ENCODE measurements at regions not wholly inside any gene's neighbourhood (a gene's known extent, or its start where the extent isn't known, plus 50 kb on each side); places are given as distances from the start of the nearest gene placed in this dataset.
"Not testable (repeated sequence)": the region's sequence is repeated elsewhere in the genome, so short reads cannot be mapped to it uniquely, and the experiment has no call there.

- Histone ChIP-seq H3K4me1 (ENCODE audit: control insufficient read depth in 2 of 2, insufficient read depth in 1 of 2, low read depth in 1 of 2, low read length in 2 of 2) (no peaks in the 10 kb centered on the region), H2BK5ac (ENCODE audit: low read length) (no peak overlapping the region), H2BK15ac (ENCODE audit: low read length) (no peak overlapping the region), H2AK5ac (ENCODE audit: low read depth, low read length) (no peak overlapping the region), H2BK120ac (ENCODE audit: low read depth, low read length) (no peak overlapping the region), H4K91ac (ENCODE audit: low read depth, low read length, poor library complexity) (no peak overlapping the region), H4K8ac (ENCODE audit: low read depth, low read length) (no peak overlapping the region), H3K4me3 (ENCODE audit: low read length in 2 of 2) (no peak overlapping the region), H3K9ac (ENCODE audit: low read depth, low read length, poor library complexity) (no peak overlapping the region), H3K4me2 (ENCODE audit: insufficient read depth, low read length, poor library complexity, severe bottlenecking) (no peak overlapping the region), H3K18ac (ENCODE audit: low read length) (no peak overlapping the region), H3K14ac (ENCODE audit: low read length) (no peak overlapping the region), H2AFZ (ENCODE audit: low read length) (no peak overlapping the region), H2BK12ac (ENCODE audit: low read length) (no peak overlapping the region), H3K27me3 (ENCODE audit: control insufficient read depth in 3 of 3, insufficient read depth in 3 of 3, low read depth in 1 of 3, low read length in 3 of 3) (no peaks in the 10 kb centered on the region), H3K27ac (replicated peaks; ENCODE audit: low read length) (no peak overlapping the region), H3K23ac (ENCODE audit: low read depth, low read length, poor library complexity) (no peak overlapping the region), H3K79me1 (ENCODE audit: low read depth, low read length) (no peaks in the 10 kb centered on the region), H3K9me3 (replicated peaks in 1 of 2; ENCODE audit: control insufficient read depth in 2 of 2, insufficient read depth in 1 of 2, low read depth in 1 of 2, low read length in 2 of 2) (no peaks in the 10 kb centered on the region), H3K36me3 (replicated peaks in 1 of 2; ENCODE audit: control insufficient read depth in 2 of 2, insufficient read depth in 2 of 2, low read length in 2 of 2) (no peaks in the 10 kb centered on the region), H3K4ac (ENCODE audit: low read length) (no peak overlapping the region)
- no peak for DNase-seq (ENCODE audit: low spot score)
Observed at GRCh38 chr5:89324990-89325389, 442.0 kb upstream of the MEF2C start.

GRCh38 chr5:89320421-89321277, 437.7 kb upstream of the MEF2C start:
- H2BK12ac ChIP-seq (ENCODE audit: low read length) = no peak overlapping the region
- no peak overlapping the region for H3K4me3 ChIP-seq (ENCODE audit: low read length in 2 of 2)
- H3K27ac ChIP-seq (replicated peaks; ENCODE audit: low read length) = no peak overlapping the region
- H3K79me1 ChIP-seq (ENCODE audit: low read depth, low read length) = no peaks in the 10 kb centered on the region
- no peak overlapping the region for H2BK120ac ChIP-seq (ENCODE audit: low read depth, low read length)
- H3K18ac ChIP-seq (ENCODE audit: low read length) = no peak overlapping the region
- no peak overlapping the region for H4K8ac ChIP-seq (ENCODE audit: low read depth, low read length)
- H3K9me3 ChIP-seq (replicated peaks in 1 of 2; ENCODE audit: control insufficient read depth in 2 of 2, insufficient read depth in 1 of 2, low read depth in 1 of 2, low read length in 2 of 2) = no peaks in the 10 kb centered on the region
- H3K4ac ChIP-seq (ENCODE audit: low read length) = no peak overlapping the region
- WGBS, 2 donors (ENCODE audit: extremely low coverage in 2 of 2, insufficient read length in 2 of 2, insufficient replicate concordance in 1 of 2) = no CpG with 5 or more reads among the region's 3 CpGs
- H3K27me3 ChIP-seq (ENCODE audit: control insufficient read depth in 3 of 3, insufficient read depth in 3 of 3, low read depth in 1 of 3, low read length in 3 of 3) = no peaks in the 10 kb centered on the region
- no peak overlapping the region for H3K4me2 ChIP-seq (ENCODE audit: insufficient read depth, low read length, poor library complexity, severe bottlenecking)
- H4K91ac ChIP-seq (ENCODE audit: low read depth, low read length, poor library complexity) = no peak overlapping the region
- H2BK5ac ChIP-seq (ENCODE audit: low read length) = no peak overlapping the region
- no peak for DNase-seq (ENCODE audit: low spot score)
- H3K14ac ChIP-seq (ENCODE audit: low read length) = no peak overlapping the region
- H2AFZ ChIP-seq (ENCODE audit: low read length) = no peak overlapping the region
- H3K9ac ChIP-seq (ENCODE audit: low read depth, low read length, poor library complexity) = no peak overlapping the region
- H3K36me3 ChIP-seq (replicated peaks in 1 of 2; ENCODE audit: control insufficient read depth in 2 of 2, insufficient read depth in 2 of 2, low read length in 2 of 2) = no peaks in the 10 kb centered on the region
- no peaks in the 10 kb centered on the region for H3K4me1 ChIP-seq (ENCODE audit: control insufficient read depth in 2 of 2, insufficient read depth in 1 of 2, low read depth in 1 of 2, low read length in 2 of 2)
- no peak overlapping the region for H2BK15ac ChIP-seq (ENCODE audit: low read length)
- no peak overlapping the region for H2AK5ac ChIP-seq (ENCODE audit: low read depth, low read length)
- H3K23ac ChIP-seq (ENCODE audit: low read depth, low read length, poor library complexity) = no peak overlapping the region

DNA sequence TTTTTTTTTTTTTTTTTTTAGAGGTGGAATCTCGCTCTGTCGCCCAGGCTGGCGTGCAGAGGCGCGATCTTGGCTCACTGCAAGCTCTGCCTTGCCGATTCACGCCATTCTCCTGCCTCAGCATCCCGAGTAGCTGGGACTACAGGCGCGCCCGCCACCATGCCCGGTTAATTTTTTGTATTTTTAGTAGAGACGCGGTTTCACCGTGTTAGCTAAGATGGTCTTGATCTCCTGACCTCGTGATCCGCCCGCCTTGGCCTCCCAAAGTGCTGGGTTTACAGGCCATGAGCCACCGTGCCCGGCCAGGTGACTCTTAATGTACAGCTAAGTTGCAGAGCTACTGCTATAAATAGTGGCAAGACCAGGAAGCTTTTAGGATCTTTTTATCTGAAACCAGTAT, 434.9 kb upstream of the MEF2C start:
- not testable (repeated sequence) for H2BK120ac ChIP-seq (ENCODE audit: low read depth, low read length); H4K8ac ChIP-seq (ENCODE audit: low read depth, low read length); H3K14ac ChIP-seq (ENCODE audit: low read length); H3K4me3 ChIP-seq (ENCODE audit: low read length in 2 of 2); H2AK5ac ChIP-seq (ENCODE audit: low read depth, low read length); H2BK5ac ChIP-seq (ENCODE audit: low read length); H3K4me2 ChIP-seq (ENCODE audit: insufficient read depth, low read length, poor library complexity, severe bottlenecking); H3K79me1 ChIP-seq (ENCODE audit: low read depth, low read length); H3K9ac ChIP-seq (ENCODE audit: low read depth, low read length, poor library complexity); H3K18ac ChIP-seq (ENCODE audit: low read length); H3K4ac ChIP-seq (ENCODE audit: low read length); H2AFZ ChIP-seq (ENCODE audit: low read length); H3K27me3 ChIP-seq (ENCODE audit: control insufficient read depth in 3 of 3, insufficient read depth in 3 of 3, low read depth in 1 of 3, low read length in 3 of 3); H3K27ac ChIP-seq (replicated peaks; ENCODE audit: low read length); H3K9me3 ChIP-seq (replicated peaks in 1 of 2; ENCODE audit: control insufficient read depth in 2 of 2, insufficient read depth in 1 of 2, low read depth in 1 of 2, low read length in 2 of 2); H4K91ac ChIP-seq (ENCODE audit: low read depth, low read length, poor library complexity); H2BK12ac ChIP-seq (ENCODE audit: low read length); DNase-seq (ENCODE audit: low spot score); H3K23ac ChIP-seq (ENCODE audit: low read depth, low read length, poor library complexity); H2BK15ac ChIP-seq (ENCODE audit: low read length); H3K36me3 ChIP-seq (replicated peaks in 1 of 2; ENCODE audit: control insufficient read depth in 2 of 2, insufficient read depth in 2 of 2, low read length in 2 of 2)
- WGBS, 2 donors (ENCODE audit: extremely low coverage in 2 of 2, insufficient read length in 2 of 2, insufficient replicate concordance in 1 of 2) = no CpG with 5 or more reads among the region's 20 CpGs
- peaks cover 0 to 12% of the 10 kb centered on the region in 2 donors for H3K4me1 ChIP-seq (ENCODE audit: control insufficient read depth in 2 of 2, insufficient read depth in 1 of 2, low read depth in 1 of 2, low read length in 2 of 2)

GRCh38 chr5:89315286-89316100, 432.5 kb upstream of the MEF2C start:
- Histone ChIP-seq H3K4ac (ENCODE audit: low read length) (no peak overlapping the region), H3K27ac (replicated peaks; ENCODE audit: low read length) (no peak overlapping the region), H2BK120ac (ENCODE audit: low read depth, low read length) (no peak overlapping the region), H3K4me3 (ENCODE audit: low read length in 2 of 2) (no peak overlapping the region), H3K27me3 (ENCODE audit: control insufficient read depth in 3 of 3, insufficient read depth in 3 of 3, low read depth in 1 of 3, low read length in 3 of 3) (no peaks in the 10 kb centered on the region), H3K23ac (ENCODE audit: low read depth, low read length, poor library complexity) (no peak overlapping the region), H3K4me1 (ENCODE audit: control insufficient read depth in 2 of 2, insufficient read depth in 1 of 2, low read depth in 1 of 2, low read length in 2 of 2) (peaks cover 0 to 12% of the 10 kb centered on the region in 2 donors), H2BK15ac (ENCODE audit: low read length) (no peak overlapping the region), H2AFZ (ENCODE audit: low read length) (peak overlapping the region; percentile 5), H3K14ac (ENCODE audit: low read length) (no peak overlapping the region), H3K18ac (ENCODE audit: low read length) (no peak overlapping the region), H3K4me2 (ENCODE audit: insufficient read depth, low read length, poor library complexity, severe bottlenecking) (no peak overlapping the region), H2AK5ac (ENCODE audit: low read depth, low read length) (no peak overlapping the region), H3K36me3 (replicated peaks in 1 of 2; ENCODE audit: control insufficient read depth in 2 of 2, insufficient read depth in 2 of 2, low read length in 2 of 2) (no peaks in the 10 kb centered on the region), H2BK12ac (ENCODE audit: low read length) (no peak overlapping the region), H4K91ac (ENCODE audit: low read depth, low read length, poor library complexity) (no peak overlapping the region), H2BK5ac (ENCODE audit: low read length) (no peak overlapping the region), H4K8ac (ENCODE audit: low read depth, low read length) (no peak overlapping the region), H3K9me3 (replicated peaks in 1 of 2; ENCODE audit: control insufficient read depth in 2 of 2, insufficient read depth in 1 of 2, low read depth in 1 of 2, low read length in 2 of 2) (no peaks in the 10 kb centered on the region), H3K79me1 (ENCODE audit: low read depth, low read length) (no peaks in the 10 kb centered on the region), H3K9ac (ENCODE audit: low read depth, low read length, poor library complexity) (no peak overlapping the region)
- DNase-seq (ENCODE audit: low spot score) = no peak
- WGBS, 2 donors (ENCODE audit: extremely low coverage in 2 of 2, insufficient read length in 2 of 2, insufficient replicate concordance in 1 of 2) = no CpG with 5 or more reads among the region's 12 CpGs

All from neuronal stem cell (in vitro differentiated cells).